ENCODE measurements at regions not wholly inside any gene's neighbourhood (a gene's known extent, or its start where the extent isn't known, plus 50 kb on each side); places are given as distances from the start of the nearest gene placed in this dataset.
A peak's percentile ranks its signal among the peaks of the same experiment; 100 is the strongest.

DNA sequence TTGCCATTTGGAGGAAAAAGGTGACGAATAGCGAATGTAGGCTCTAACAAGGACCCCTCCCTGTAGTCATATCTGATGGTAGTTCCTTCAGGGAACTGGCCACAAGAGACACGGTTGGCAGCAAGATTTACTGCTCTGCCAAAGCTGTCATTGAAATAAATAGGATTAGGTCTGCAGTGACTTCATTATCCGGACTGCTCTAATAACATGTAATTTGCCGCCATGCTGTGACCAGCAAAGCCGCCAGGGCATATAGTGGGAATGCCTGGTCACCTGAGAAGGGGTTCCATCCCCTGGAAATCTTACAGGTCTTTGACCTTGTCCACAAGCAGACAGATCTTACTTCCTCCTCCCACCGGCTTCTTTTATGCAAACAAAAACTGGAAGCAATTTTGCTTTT lies 59.4 kb upstream of the LAPTM4A start:
- TF ChIP-seq POLR2A (IDR thresholded peaks at IDR 0.05; ENCODE audit: low read length) (no peak), GATA1 (IDR thresholded peaks at IDR 0.05; ENCODE audit: low read depth, low read length) (no peak)
- no peak for DNase-seq

DNA sequence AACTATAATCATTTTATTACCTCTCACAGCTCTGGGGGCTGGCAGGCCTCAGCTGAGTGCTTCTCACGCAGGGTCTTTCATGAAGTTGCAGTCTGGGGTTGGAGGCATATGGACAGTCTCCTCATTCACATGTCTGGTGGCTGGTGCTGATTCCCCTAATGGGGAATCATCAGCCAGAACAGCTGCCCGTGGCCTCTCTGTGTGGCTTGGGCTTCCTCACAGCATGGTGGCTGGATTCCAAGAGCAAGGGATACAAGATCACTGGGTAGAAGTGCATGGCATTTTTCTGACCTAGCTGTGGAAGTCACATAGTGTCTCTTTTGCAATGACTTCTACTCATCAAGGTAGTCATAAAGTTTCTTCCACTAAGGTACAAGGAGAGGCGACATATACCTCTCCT lies 59.0 kb upstream of the LAPTM4A start:
- TF ChIP-seq POLR2A (IDR thresholded peaks at IDR 0.05; ENCODE audit: low read length) (no peak), GATA1 (IDR thresholded peaks at IDR 0.05; ENCODE audit: low read depth, low read length) (no peak)

DNA sequence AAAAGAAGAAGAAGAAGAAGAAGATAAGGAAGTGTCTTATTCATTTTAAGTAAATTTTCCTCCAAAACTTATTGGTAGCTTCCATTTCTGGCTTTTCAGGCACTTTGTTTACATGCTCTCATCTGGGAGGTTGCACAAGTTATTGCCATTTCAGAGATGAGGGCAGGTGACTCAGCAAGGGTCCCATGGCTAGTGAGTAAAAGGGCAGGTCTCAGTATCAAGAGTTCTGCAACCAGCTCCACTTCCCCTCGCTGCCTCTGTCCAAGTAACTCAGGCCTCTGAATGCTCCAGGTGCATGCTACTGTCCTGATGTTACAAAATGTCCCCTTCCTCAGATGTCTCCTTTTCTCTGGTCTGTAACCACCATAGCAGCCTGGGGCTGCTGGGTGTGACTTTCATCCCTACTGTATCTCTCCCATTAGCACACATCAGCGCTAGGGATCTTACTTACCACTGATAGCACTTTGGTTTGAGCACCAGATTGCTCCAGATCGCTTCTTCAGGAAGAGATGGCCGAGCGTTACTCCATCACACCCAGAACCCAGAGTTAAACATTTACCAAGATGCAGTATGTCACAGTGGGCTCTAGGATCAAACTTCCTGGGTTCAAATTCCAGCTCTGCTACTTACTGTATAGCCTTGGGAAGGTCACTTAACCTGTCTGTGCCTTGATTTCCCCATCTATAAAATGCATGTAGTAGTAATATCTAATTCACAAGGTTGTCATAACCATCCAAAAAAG lies 57.4 kb upstream of the LAPTM4A start:
- DNase-seq = peak in 1 of 2 experiments; percentile 6
- no peak for TF ChIP-seq GATA1 (IDR thresholded peaks at IDR 0.05; ENCODE audit: low read depth, low read length)
- TF ChIP-seq POLR2A (IDR thresholded peaks at IDR 0.05; ENCODE audit: low read length) = no peak

More for the DNA sequence above, 59.0 kb upstream of the LAPTM4A start:
- DNase-seq = no peak

DNA sequence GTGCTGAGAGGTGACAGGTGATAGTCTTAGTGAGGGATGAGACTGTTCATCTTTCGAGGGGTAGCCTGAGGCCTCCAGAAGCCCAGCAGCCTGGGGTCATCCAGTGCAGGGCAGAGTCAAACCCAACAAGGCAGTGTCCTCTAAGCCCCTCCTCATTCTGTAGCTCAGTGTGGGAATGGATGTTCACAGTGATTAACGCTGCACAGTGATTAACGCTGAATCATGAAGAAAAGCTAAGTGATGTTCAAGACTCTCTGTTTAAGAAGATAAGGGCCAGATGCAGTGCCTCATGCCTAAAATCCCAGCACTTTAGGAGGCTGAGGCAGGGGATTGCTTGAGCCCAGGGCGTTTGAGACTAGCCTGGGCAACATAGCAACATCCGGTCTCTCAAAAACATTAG lies 56.3 kb upstream of the LAPTM4A start:
- peak; percentile 6 to 10 for DNase-seq

DNA sequence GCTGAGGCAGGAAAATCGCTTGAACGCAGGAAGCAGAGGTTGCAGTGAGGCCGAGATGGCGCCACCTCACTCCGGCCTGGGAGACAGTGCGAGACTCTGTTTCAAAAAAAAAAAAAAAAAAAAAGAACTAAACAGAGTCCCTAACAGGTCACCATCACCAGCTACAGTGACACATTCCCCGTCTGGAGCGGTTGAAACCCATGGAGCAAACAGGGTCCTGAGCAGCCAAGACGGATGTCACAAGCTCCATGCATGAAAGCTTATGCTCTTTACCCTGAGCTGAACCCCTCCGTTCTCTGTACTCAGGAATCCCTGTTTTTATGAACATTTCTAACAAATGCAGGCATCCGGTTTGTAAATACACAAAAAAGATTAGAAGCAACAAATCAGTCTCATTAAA lies 55.9 kb upstream of the LAPTM4A start:
- DNase-seq = no peak
- TF ChIP-seq POLR2A (IDR thresholded peaks at IDR 0.05; ENCODE audit: low read length) (no peak), GATA1 (IDR thresholded peaks at IDR 0.05; ENCODE audit: low read depth, low read length) (no peak)

More for the DNA sequence above, 56.3 kb upstream of the LAPTM4A start:
- no peak for TF ChIP-seq GATA1 (IDR thresholded peaks at IDR 0.05; ENCODE audit: low read depth, low read length)
- no peak for TF ChIP-seq POLR2A (IDR thresholded peaks at IDR 0.05; ENCODE audit: low read length)

DNA sequence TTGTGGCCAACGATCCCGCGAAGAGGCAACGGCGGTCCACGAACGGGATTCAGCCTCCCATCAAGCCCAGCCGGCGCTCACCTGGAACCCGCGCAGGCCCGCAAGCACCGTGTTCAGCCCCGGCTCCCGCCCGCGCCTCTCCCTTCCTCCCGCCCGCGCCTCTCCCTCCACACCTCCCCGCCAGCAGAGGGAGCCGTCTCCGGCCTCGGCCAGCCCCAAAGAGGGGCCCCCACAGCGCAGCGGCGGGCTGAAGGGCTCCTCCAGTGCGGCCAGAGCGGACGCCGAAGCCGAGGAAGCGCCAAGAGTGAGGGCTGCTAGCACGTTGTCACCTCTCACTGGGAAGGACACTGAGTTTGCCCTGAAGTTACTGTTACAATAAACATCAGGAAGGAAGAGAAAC lies 55.3 kb upstream of the LAPTM4A start:
- peak; percentile 46 to 51 for DNase-seq
- TF ChIP-seq POLR2A (IDR thresholded peaks at IDR 0.05; ENCODE audit: low read length) = no peak
- TF ChIP-seq GATA1 (IDR thresholded peaks at IDR 0.05; ENCODE audit: low read depth, low read length) = no peak

DNA sequence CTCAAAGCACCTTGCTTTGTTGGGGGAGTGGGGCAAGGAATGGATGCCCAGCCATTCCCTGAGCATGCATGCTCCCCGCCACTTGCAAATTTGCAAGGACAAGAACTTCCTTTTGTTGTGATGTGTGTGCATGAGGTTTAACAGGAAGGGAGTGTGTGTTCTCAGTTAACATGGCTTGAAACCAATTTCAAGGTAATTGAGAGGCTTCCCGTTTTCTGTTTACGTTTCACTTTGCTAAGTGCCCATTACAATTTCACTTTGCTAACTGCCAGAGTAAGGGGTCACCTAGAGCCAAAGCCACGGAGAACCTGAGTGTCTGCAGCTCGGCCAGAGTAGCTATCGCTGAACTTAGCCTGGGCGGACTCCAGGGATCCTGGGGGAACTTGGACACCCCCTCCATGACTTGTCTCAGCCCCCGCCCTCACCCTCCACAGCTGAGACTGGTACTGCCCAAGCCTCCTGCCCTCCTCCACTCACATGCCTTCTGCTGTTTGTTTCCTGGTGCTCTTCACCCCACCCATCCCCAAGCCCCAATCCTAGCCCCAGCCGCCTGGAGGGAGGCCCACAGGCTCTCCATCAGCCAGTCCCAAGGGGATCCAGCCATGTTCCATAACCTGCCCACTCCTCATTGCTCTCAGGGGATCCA lies 53.6 kb upstream of the LAPTM4A start:
- TF ChIP-seq POLR2A (IDR thresholded peaks at IDR 0.05; ENCODE audit: low read length) (no peak), GATA1 (IDR thresholded peaks at IDR 0.05; ENCODE audit: low read depth, low read length) (no peak)
- no peak for DNase-seq

DNA sequence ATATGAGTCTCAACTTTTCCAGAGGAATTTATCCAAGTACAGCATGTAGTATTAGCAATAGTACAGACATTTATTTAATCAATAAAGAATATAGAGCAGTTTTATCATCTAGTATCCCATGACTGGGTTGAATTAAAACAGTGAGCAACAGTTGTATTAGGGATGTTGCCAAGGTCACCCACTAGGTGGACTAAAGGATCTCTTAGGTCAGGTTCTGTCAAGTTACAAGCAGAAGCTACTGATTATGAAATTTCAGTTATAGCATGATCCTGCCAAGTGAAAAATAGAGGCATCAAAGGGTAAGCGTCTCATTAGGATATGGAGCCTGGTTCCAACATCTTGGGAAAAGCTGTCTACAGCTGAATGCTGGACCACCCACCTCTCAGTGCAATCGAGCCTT lies 52.1 kb upstream of the LAPTM4A start:
- no peak for TF ChIP-seq POLR2A (IDR thresholded peaks at IDR 0.05; ENCODE audit: low read length)
- no peak for TF ChIP-seq GATA1 (IDR thresholded peaks at IDR 0.05; ENCODE audit: low read depth, low read length)
- DNase-seq = peak in 1 of 2 experiments; percentile 11

Measured in erythroblast (primary cell).